Limb (tissue), 2 donors: ENCODE measurements at regions not wholly inside any gene's neighbourhood (a gene's known extent, or its start where the extent isn't known, plus 50 kb on each side); places are given as distances from the start of the nearest gene placed in this dataset.
A peak's percentile ranks its signal among the peaks of the same experiment; 100 is the strongest.
"Not testable (repeated sequence)": the region's sequence is repeated elsewhere in the genome, so short reads cannot be mapped to it uniquely, and the experiment has no call there.

ENCODE experiments used
- DNase-seq, 2 donors: peaks; one replicate each; pipeline ENCODE4 v3.0.0-alpha.2; 2016; ENCODE audit errors: extremely low spot score in 2 of 2

- peak in 1 of 2 donors; percentile 24 for DNase-seq
These were observed 129.5 kb upstream of the ID2 start for GRCh38 chr2:8552293-8552801.

- DNase-seq = no peak
These were observed 128.2 kb upstream of the ID2 start for GRCh38 chr2:8553643-8554042.

- DNase-seq = no peak
These were observed 127.5 kb upstream of the ID2 start for GRCh38 chr2:8554296-8554806.

GRCh38 chr2:8555543-8555942, 126.3 kb upstream of the ID2 start:
- no peak for DNase-seq

GRCh38 chr2:8558096-8558495, 123.8 kb upstream of the ID2 start:
- DNase-seq = no peak

- no peak for DNase-seq
These were observed 122.9 kb upstream of the ID2 start for GRCh38 chr2:8558956-8559355.

GRCh38 chr2:8559805-8560204, 122.1 kb upstream of the ID2 start:
- no peak for DNase-seq

- not testable (repeated sequence) for DNase-seq
These were observed 120.2 kb upstream of the ID2 start for GRCh38 chr2:8561692-8562091.

- DNase-seq = no peak
These were observed 117.9 kb upstream of the ID2 start for GRCh38 chr2:8563814-8564474.

GRCh38 chr2:8564475-8564874, 117.4 kb upstream of the ID2 start:
- DNase-seq = no peak

- peak in 1 of 2 donors; percentile 22 for DNase-seq
These were observed 116.3 kb upstream of the ID2 start for GRCh38 chr2:8565399-8566154.

GRCh38 chr2:8566155-8566670, 115.6 kb upstream of the ID2 start:
- peak in 1 of 2 donors; percentile 13 for DNase-seq

- no peak for DNase-seq
These were observed 114.9 kb upstream of the ID2 start for GRCh38 chr2:8566774-8567468.

GRCh38 chr2:8567469-8568260, 114.2 kb upstream of the ID2 start:
- peak in 1 of 2 donors; percentile 34 for DNase-seq

GRCh38 chr2:8568543-8569302, 113.1 kb upstream of the ID2 start:
- DNase-seq = no peak

GRCh38 chr2:8569332-8569930, 112.4 kb upstream of the ID2 start:
- DNase-seq = peak in 1 of 2 donors; percentile 21

GRCh38 chr2:8570637-8571036, 111.2 kb upstream of the ID2 start:
- DNase-seq = peak in 1 of 2 donors; percentile 24

GRCh38 chr2:8571301-8571791, 110.5 kb upstream of the ID2 start:
- no peak for DNase-seq

GRCh38 chr2:8571792-8572499, 109.9 kb upstream of the ID2 start:
- DNase-seq = peak in 1 of 2 donors; percentile 29
